GM23338 (cell line): ENCODE measurements at regions not wholly inside any gene's neighbourhood (a gene's known extent, or its start where the extent isn't known, plus 50 kb on each side); places are given as distances from the start of the nearest gene placed in this dataset.

Experiments used
- ATAC-seq: fragments of 200-7000 bp; cut with Tn5 transposase; 3 replicates; pipeline ENCODE4 v1.9.1; 2020
- DNase-seq: peaks from one replicate; pipeline ENCODE4 v3.0.0-alpha.2; 2015; ENCODE audit warnings: low spot score
- H2AFZ ChIP-seq: fragments of 200-600 bp; sonication (generic); 2 replicates; pipeline ENCODE4 v1.8.0; 2016; ENCODE audit warnings: antibody characterized with exemption, mild to moderate bottlenecking, moderate library complexity
- H3F3A ChIP-seq: fragments of 200-600 bp; sonication (generic); replicated peaks from 2 replicates; pipeline ENCODE4 v1.8.0; 2017; ENCODE audit warnings: antibody characterized with exemption, mixed run types, low read depth
- H3K27ac ChIP-seq: fragments of 200-600 bp; sonication (generic); 2 replicates; pipeline ENCODE4 v1.6.1; 2016; ENCODE audit warnings: low read depth
- H3K27me3 ChIP-seq: fragments of 200-600 bp; sonication (generic); 2 replicates; pipeline ENCODE4 v1.8.0; 2016; ENCODE audit warnings: mild to moderate bottlenecking, mixed run types, moderate library complexity; ENCODE audit not compliant: insufficient read depth
- H3K36me3 ChIP-seq: fragments of 200-600 bp; sonication (generic); 2 replicates; pipeline ENCODE4 v1.8.0; 2016; ENCODE audit warnings: mild to moderate bottlenecking; ENCODE audit not compliant: insufficient read depth
- H3K4me1 ChIP-seq: fragments of 200-600 bp; sonication (generic); 2 replicates; pipeline ENCODE4 v1.8.0; 2016; ENCODE audit warnings: mild to moderate bottlenecking, moderate library complexity; ENCODE audit not compliant: insufficient read depth
- H3K4me2 ChIP-seq: fragments of 200-600 bp; sonication (generic); 2 replicates; pipeline ENCODE4 v1.7.1; 2017; ENCODE audit warnings: mixed run types
- H3K4me3 ChIP-seq: fragments of 200-600 bp; sonication (generic); 2 replicates; pipeline ENCODE4 v1.6.1; 2016; ENCODE audit warnings: mixed run types
- H3K79me2 ChIP-seq: fragments of 200-600 bp; sonication (generic); replicated peaks from 2 replicates; pipeline ENCODE4 v1.8.0; 2017; ENCODE audit warnings: mild to moderate bottlenecking; ENCODE audit not compliant: insufficient read depth
- H3K9me2 ChIP-seq: fragments of 200-600 bp; sonication (generic); 2 replicates; pipeline ENCODE4 v1.8.0; 2017; ENCODE audit not compliant: insufficient read depth
- H4K20me1 ChIP-seq: fragments of 200-600 bp; sonication (generic); replicated peaks from 2 replicates; pipeline ENCODE4 v1.8.0; 2017; ENCODE audit warnings: mild to moderate bottlenecking; ENCODE audit not compliant: insufficient read depth
- H3K27ac Mint-ChIP-seq: 2 replicates; pipeline ENCODE4 v1.8.0; 2020; ENCODE audit warnings: inconsistent platforms, mild to moderate bottlenecking, moderate library complexity, mixed read lengths
- H3K27me3 Mint-ChIP-seq: 3 replicates; pipeline ENCODE4 v1.8.0; 2022; ENCODE audit warnings: low read depth, mild to moderate bottlenecking, moderate library complexity, mixed read lengths, inconsistent platforms; ENCODE audit not compliant: insufficient read depth, poor library complexity
- H3K36me3 Mint-ChIP-seq: 3 replicates; pipeline ENCODE4 v1.8.0; 2021; ENCODE audit warnings: low read depth, mild to moderate bottlenecking, inconsistent platforms, moderate library complexity, mixed read lengths
- H3K4me1 Mint-ChIP-seq: 3 replicates; pipeline ENCODE4 v1.8.0; 2020; ENCODE audit warnings: mild to moderate bottlenecking, inconsistent platforms, mixed read lengths
- H3K4me3 Mint-ChIP-seq: 3 replicates; pipeline ENCODE4 v1.8.0; 2021; ENCODE audit warnings: moderate library complexity, mild to moderate bottlenecking, inconsistent platforms, mixed read lengths
- H3K9me3 Mint-ChIP-seq: 3 replicates; pipeline ENCODE4 v1.8.0; 2020; ENCODE audit warnings: moderate library complexity, mild to moderate bottlenecking, inconsistent platforms, mixed read lengths
- CREB1 ChIP-seq: fragments of 250-450 bp; sonication (Bioruptor Pico); IDR thresholded peaks from 2 replicates; pipeline ENCODE4 v1.5.0; 2020; ENCODE audit warnings: low read depth, mild to moderate bottlenecking, moderate library complexity
- EZH2 ChIP-seq: fragments of 200-600 bp; sonication (generic); IDR thresholded peaks from one replicate; pipeline ENCODE4 v1.8.0; 2017; ENCODE audit warnings: antibody characterized with exemption, mild to moderate bottlenecking, low read depth; ENCODE audit not compliant: unreplicated experiment
- EZH2phosphoT487 ChIP-seq: fragments of 200-600 bp; sonication (generic); IDR thresholded peaks from one replicate; pipeline ENCODE4 v1.8.1; 2018; ENCODE audit warnings: antibody characterized with exemption; ENCODE audit not compliant: unreplicated experiment
- JUNB ChIP-seq: IDR thresholded peaks from one replicate; pipeline ENCODE4 v1.6.1; 2016; ENCODE audit warnings: antibody characterized with exemption; ENCODE audit not compliant: unreplicated experiment
- NANOG ChIP-seq: IDR thresholded peaks from 2 replicates; pipeline ENCODE4 v1.6.1; 2016; ENCODE audit warnings: antibody characterized with exemption, borderline replicate concordance
- POLR2AphosphoS5 ChIP-seq: IDR thresholded peaks from 2 replicates; pipeline ENCODE4 v1.6.1; 2016; ENCODE audit warnings: antibody characterized with exemption, low read depth
- STAT1 ChIP-seq: IDR thresholded peaks from one replicate; pipeline ENCODE4 v1.6.1; 2016; ENCODE audit warnings: antibody characterized with exemption; ENCODE audit not compliant: unreplicated experiment
- ZNF114 ChIP-seq: fragments of 250-450 bp; sonication (Bioruptor Pico); IDR thresholded peaks from 2 replicates; pipeline ENCODE4 v1.5.0; 2020; ENCODE audit warnings: mild to moderate bottlenecking, moderate library complexity
- ZNF331 ChIP-seq: fragments of 250-450 bp; sonication (Bioruptor Pico); IDR thresholded peaks from 2 replicates; pipeline ENCODE4 v1.5.0; 2020; ENCODE audit warnings: low read depth, mild to moderate bottlenecking, moderate library complexity
- TF ChIP-seq, protein P1 (sequence below), 2 experiments: fragments of 200-600 bp in 1 of 2; sonication (generic) in 1 of 2; conservative IDR thresholded peaks; 2 replicates each; pipeline versions ENCODE4 v1.5.1 to v1.6.1; 2016 to 2017; ENCODE audit warnings: antibody characterized with exemption in 2 of 2, low read depth in 2 of 2, mild to moderate bottlenecking in 2 of 2, moderate library complexity in 1 of 2
- TF ChIP-seq, protein P2 (sequence below): fragments of 250-450 bp; sonication (Bioruptor Pico); IDR thresholded peaks from 2 replicates; pipeline ENCODE4 v1.5.0; 2020; ENCODE audit warnings: mild to moderate bottlenecking, moderate library complexity
- TF ChIP-seq, protein P3 (sequence below): IDR thresholded peaks from 2 replicates; pipeline ENCODE4 v1.6.1; 2016; ENCODE audit warnings: antibody characterized with exemption
- TF ChIP-seq, protein P4 (sequence below): IDR thresholded peaks from one replicate; pipeline ENCODE4 v1.6.1; 2018; ENCODE audit warnings: antibody characterized with exemption; ENCODE audit not compliant: unreplicated experiment

DNA sequence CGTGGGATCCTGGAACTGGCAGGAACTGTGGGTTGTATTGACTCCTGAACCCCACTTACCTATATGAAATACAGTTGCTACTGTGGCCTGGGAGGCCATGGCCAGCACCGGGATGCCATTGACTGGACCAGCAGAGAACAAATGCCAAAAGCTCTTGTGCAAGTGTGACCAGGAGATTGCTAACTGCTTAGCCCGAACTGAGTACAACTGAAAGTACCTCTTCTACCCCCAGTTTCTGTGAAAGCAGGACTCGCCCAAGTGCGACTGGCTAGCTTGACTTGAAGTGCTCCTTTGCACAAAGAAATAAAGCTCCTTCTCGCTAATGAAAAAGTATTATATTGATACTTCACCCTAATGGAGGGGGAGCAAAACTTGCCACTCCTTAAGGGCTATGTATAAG, 101.3 kb upstream of the ATP11B start:
- ATAC-seq, result no peak
- Histone ChIP-seq H4K20me1 (no peaks in the 10 kb centered on the region), H3K36me3 (no peaks in the 10 kb centered on the region), H3K79me2 (no peaks in the 10 kb centered on the region), H3K4me3 (no peak overlapping the region), H3K4me2 (no peak overlapping the region), H2AFZ (peak overlapping the region; percentile 50), H3K9me2 (no peaks in the 10 kb centered on the region), H3K27me3 (no peaks in the 10 kb centered on the region), H3K27ac (no peak overlapping the region), H3K4me1 (no peaks in the 10 kb centered on the region), H3F3A (no peaks in the 10 kb centered on the region)
- no peak for DNase-seq
- H3K4me1 Mint-ChIP-seq, result no peaks in the 10 kb centered on the region
- H3K27me3 Mint-ChIP-seq, result no peaks in the 10 kb centered on the region
- no peak overlapping the region; the same call in 1 of the 2 replicates for H3K27ac Mint-ChIP-seq
- no peaks in the 10 kb centered on the region for H3K36me3 Mint-ChIP-seq
- H3K9me3 Mint-ChIP-seq, result no peaks in the 10 kb centered on the region
- no peak for TF ChIP-seq ZNF331
- TF ChIP-seq JUNB, result no peak
- TF ChIP-seq ZNF114, result no peak
- TF ChIP-seq, protein P1, sequence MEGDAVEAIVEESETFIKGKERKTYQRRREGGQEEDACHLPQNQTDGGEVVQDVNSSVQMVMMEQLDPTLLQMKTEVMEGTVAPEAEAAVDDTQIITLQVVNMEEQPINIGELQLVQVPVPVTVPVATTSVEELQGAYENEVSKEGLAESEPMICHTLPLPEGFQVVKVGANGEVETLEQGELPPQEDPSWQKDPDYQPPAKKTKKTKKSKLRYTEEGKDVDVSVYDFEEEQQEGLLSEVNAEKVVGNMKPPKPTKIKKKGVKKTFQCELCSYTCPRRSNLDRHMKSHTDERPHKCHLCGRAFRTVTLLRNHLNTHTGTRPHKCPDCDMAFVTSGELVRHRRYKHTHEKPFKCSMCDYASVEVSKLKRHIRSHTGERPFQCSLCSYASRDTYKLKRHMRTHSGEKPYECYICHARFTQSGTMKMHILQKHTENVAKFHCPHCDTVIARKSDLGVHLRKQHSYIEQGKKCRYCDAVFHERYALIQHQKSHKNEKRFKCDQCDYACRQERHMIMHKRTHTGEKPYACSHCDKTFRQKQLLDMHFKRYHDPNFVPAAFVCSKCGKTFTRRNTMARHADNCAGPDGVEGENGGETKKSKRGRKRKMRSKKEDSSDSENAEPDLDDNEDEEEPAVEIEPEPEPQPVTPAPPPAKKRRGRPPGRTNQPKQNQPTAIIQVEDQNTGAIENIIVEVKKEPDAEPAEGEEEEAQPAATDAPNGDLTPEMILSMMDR (conservative IDR thresholded peaks at IDR 0.05; ENCODE audit: low read depth in 2 of 2), result no peak
- no peak for TF ChIP-seq EZH2phosphoT487
- TF ChIP-seq STAT1, result no peak
- no peak for TF ChIP-seq EZH2
- TF ChIP-seq CREB1, result no peak
- no peak for TF ChIP-seq POLR2AphosphoS5
- TF ChIP-seq, protein P2, sequence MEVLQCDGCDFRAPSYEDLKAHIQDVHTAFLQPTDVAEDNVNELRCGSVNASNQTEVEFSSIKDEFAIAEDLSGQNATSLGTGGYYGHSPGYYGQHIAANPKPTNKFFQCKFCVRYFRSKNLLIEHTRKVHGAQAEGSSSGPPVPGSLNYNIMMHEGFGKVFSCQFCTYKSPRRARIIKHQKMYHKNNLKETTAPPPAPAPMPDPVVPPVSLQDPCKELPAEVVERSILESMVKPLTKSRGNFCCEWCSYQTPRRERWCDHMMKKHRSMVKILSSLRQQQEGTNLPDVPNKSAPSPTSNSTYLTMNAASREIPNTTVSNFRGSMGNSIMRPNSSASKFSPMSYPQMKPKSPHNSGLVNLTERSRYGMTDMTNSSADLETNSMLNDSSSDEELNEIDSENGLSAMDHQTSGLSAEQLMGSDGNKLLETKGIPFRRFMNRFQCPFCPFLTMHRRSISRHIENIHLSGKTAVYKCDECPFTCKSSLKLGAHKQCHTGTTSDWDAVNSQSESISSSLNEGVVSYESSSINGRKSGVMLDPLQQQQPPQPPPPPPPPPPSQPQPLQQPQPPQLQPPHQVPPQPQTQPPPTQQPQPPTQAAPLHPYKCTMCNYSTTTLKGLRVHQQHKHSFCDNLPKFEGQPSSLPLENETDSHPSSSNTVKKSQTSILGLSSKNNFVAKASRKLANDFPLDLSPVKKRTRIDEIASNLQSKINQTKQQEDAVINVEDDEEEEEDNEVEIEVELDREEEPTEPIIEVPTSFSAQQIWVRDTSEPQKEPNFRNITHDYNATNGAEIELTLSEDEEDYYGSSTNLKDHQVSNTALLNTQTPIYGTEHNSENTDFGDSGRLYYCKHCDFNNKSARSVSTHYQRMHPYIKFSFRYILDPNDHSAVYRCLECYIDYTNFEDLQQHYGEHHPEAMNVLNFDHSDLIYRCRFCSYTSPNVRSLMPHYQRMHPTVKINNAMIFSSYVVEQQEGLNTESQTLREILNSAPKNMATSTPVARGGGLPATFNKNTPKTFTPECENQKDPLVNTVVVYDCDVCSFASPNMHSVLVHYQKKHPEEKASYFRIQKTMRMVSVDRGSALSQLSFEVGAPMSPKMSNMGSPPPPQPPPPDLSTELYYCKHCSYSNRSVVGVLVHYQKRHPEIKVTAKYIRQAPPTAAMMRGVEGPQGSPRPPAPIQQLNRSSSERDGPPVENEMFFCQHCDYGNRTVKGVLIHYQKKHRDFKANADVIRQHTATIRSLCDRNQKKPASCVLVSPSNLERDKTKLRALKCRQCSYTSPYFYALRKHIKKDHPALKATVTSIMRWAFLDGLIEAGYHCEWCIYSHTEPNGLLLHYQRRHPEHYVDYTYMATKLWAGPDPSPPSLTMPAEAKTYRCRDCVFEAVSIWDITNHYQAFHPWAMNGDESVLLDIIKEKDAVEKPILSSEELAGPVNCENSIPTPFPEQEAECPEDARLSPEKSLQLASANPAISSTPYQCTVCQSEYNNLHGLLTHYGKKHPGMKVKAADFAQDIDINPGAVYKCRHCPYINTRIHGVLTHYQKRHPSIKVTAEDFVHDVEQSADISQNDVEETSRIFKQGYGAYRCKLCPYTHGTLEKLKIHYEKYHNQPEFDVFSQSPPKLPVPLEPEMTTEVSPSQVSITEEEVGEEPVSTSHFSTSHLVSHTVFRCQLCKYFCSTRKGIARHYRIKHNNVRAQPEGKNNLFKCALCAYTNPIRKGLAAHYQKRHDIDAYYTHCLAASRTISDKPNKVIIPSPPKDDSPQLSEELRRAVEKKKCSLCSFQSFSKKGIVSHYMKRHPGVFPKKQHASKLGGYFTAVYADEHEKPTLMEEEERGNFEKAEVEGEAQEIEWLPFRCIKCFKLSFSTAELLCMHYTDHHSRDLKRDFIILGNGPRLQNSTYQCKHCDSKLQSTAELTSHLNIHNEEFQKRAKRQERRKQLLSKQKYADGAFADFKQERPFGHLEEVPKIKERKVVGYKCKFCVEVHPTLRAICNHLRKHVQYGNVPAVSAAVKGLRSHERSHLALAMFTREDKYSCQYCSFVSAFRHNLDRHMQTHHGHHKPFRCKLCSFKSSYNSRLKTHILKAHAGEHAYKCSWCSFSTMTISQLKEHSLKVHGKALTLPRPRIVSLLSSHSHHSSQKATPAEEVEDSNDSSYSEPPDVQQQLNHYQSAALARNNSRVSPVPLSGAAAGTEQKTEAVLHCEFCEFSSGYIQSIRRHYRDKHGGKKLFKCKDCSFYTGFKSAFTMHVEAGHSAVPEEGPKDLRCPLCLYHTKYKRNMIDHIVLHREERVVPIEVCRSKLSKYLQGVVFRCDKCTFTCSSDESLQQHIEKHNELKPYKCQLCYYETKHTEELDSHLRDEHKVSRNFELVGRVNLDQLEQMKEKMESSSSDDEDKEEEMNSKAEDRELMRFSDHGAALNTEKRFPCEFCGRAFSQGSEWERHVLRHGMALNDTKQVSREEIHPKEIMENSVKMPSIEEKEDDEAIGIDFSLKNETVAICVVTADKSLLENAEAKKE (CRISPR knock-in tag), result no peak
- no peak for TF ChIP-seq NANOG
- TF ChIP-seq, protein P3, sequence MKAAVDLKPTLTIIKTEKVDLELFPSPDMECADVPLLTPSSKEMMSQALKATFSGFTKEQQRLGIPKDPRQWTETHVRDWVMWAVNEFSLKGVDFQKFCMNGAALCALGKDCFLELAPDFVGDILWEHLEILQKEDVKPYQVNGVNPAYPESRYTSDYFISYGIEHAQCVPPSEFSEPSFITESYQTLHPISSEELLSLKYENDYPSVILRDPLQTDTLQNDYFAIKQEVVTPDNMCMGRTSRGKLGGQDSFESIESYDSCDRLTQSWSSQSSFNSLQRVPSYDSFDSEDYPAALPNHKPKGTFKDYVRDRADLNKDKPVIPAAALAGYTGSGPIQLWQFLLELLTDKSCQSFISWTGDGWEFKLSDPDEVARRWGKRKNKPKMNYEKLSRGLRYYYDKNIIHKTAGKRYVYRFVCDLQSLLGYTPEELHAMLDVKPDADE, result no peak
- TF ChIP-seq, protein P4, sequence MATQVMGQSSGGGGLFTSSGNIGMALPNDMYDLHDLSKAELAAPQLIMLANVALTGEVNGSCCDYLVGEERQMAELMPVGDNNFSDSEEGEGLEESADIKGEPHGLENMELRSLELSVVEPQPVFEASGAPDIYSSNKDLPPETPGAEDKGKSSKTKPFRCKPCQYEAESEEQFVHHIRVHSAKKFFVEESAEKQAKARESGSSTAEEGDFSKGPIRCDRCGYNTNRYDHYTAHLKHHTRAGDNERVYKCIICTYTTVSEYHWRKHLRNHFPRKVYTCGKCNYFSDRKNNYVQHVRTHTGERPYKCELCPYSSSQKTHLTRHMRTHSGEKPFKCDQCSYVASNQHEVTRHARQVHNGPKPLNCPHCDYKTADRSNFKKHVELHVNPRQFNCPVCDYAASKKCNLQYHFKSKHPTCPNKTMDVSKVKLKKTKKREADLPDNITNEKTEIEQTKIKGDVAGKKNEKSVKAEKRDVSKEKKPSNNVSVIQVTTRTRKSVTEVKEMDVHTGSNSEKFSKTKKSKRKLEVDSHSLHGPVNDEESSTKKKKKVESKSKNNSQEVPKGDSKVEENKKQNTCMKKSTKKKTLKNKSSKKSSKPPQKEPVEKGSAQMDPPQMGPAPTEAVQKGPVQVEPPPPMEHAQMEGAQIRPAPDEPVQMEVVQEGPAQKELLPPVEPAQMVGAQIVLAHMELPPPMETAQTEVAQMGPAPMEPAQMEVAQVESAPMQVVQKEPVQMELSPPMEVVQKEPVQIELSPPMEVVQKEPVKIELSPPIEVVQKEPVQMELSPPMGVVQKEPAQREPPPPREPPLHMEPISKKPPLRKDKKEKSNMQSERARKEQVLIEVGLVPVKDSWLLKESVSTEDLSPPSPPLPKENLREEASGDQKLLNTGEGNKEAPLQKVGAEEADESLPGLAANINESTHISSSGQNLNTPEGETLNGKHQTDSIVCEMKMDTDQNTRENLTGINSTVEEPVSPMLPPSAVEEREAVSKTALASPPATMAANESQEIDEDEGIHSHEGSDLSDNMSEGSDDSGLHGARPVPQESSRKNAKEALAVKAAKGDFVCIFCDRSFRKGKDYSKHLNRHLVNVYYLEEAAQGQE, result no peak
- no peak overlapping the region for H3K4me3 Mint-ChIP-seq
